ENCODE measurements at regions not wholly inside any gene's neighbourhood (a gene's known extent, or its start where the extent isn't known, plus 50 kb on each side); places are given as distances from the start of the nearest gene placed in this dataset.
"Not testable (repeated sequence)": the region's sequence is repeated elsewhere in the genome, so short reads cannot be mapped to it uniquely, and the experiment has no call there.

DNA sequence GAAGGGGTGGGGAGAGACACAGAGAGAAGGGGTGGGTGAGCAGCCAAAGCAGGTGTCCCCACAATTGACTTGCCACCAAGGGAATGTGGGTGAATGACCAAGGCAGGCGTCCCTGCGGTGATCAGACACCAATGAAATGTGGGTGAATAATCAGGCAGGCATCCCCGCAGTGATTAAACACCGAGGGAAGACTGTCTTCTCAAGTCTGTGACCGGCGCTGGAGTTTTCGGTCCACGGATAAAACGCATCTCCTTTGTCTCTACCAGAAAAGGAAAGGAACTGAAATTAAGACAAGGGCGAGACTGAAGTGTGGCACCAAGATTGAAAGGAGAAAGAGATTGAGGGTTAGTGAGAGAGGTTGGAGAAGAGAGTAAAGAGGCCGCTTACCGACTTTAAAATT lies 90.0 kb upstream of the NUDT6 start:
- TF ChIP-seq CTCF, POLR2A (IDR thresholded peaks at IDR 0.05): not testable (repeated sequence)
